ENCODE measurements at regions not wholly inside any gene's neighbourhood (a gene's known extent, or its start where the extent isn't known, plus 50 kb on each side); places are given as distances from the start of the nearest gene placed in this dataset.
A peak's percentile ranks its signal among the peaks of the same experiment; 100 is the strongest.

GRCh38 chr3:174440253-174440701 is 418.9 kb upstream of the NAALADL2 start:
- WGBS, result 5% methylated on average over 8 of the region's 8 CpGs
- intact Hi-C loops (cut with DNase I), result no loop called here
- TF ChIP-seq CTCF (IDR thresholded peaks at IDR 0.05) (no peak), EP300 (IDR thresholded peaks at IDR 0.05) (no peak), POLR2AphosphoS5 (IDR thresholded peaks at IDR 0.05) (no peak), POLR2A (IDR thresholded peaks at IDR 0.05; ENCODE audit: low read depth) (no peak)
- no peaks in the 10 kb centered on the region for H3K36me3 ChIP-seq
- H3K27me3 ChIP-seq, result no peaks in the 10 kb centered on the region
- no peak for DNase-seq (ENCODE audit: extremely low spot score)
- peak overlapping the region; percentile 96 to 98 (median 97) for H3K27ac ChIP-seq (replicated peaks in 1 of 4)
- peaks cover 0 to 22% (median 19%) of the 10 kb centered on the region in 4 donors for H3K4me1 ChIP-seq
- peak overlapping the region; percentile 73 to 89 (median 81) for H3K4me3 ChIP-seq
- no peaks in the 10 kb centered on the region for H3K9me3 ChIP-seq

DNA sequence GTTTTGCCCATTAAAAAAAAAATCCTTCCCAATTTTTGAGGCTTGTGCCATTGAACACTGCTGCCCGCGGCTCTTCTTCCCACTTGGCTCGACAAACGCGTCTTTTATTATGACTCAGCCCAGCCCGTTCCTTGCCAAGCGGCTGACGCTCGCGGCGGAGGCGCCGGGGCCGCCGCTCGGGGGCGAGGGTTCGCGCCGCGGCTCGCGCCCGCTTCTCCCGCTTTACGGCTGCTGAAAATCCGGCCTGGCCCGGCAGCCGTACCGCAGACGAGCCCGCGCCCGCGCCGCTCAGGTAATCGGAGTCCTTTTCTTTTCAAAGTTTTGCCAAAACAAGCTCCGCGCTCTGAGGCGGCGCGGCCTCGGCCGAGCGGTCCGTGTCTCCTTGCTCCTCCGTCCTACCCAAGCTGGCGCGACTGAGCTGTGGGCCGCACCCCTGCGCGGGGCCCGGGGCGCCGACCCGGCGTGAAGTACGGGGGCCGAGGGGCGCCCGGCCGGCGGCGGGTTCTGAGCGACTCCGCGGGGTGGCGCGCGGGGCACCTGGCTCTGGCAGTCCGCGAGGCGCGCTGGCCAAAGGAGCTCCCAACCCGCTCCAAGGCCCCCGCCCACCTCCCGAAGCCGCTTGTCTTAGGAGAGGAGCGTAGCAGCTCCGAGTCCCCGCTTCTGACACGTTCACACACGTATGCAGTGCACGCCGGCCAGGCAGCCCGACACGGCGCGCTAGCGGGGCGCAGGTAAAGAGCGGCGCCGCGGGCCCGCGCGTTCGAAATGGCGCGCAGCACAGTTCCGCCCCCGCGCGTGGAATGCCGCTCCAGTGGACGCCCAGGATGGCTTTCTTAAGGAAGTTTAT is 418.2 kb upstream of the NAALADL2 start:
- DNase-seq (ENCODE audit: extremely low spot score), result peak; percentile 94
- intact Hi-C loops (cut with DNase I), result no loop called here
- no peaks in the 10 kb centered on the region for H3K9me3 ChIP-seq
- H3K4me1 ChIP-seq, result peaks cover 0 to 22% (median 19%) of the 10 kb centered on the region in 4 donors
- peak overlapping the region; percentile 73 to 89 (median 81) for H3K4me3 ChIP-seq
- peak overlapping the region; percentile 96 to 98 (median 97) for H3K27ac ChIP-seq (replicated peaks in 1 of 4)
- TF ChIP-seq CTCF (IDR thresholded peaks at IDR 0.05) (peak in 1 of 3 experiments; percentile 14), EP300 (IDR thresholded peaks at IDR 0.05) (no peak), POLR2AphosphoS5 (IDR thresholded peaks at IDR 0.05) (peak; percentile 64 to 69)
- WGBS, result under 1% methylated on average over 70 of the region's 107 CpGs
- H3K27me3 ChIP-seq, result no peaks in the 10 kb centered on the region
- H3K36me3 ChIP-seq, result no peaks in the 10 kb centered on the region

GRCh38 chr3:174441588-174442301 is 417.4 kb upstream of the NAALADL2 start:
- no peak for DNase-seq (ENCODE audit: extremely low spot score)
- H3K27me3 ChIP-seq, result no peaks in the 10 kb centered on the region
- WGBS, result 10% methylated on average over 11 of the region's 11 CpGs
- H3K27ac ChIP-seq (replicated peaks in 1 of 4), result peak overlapping the region; percentile 96 to 98 (median 97)
- no peak for TF ChIP-seq EP300 (IDR thresholded peaks at IDR 0.05)
- TF ChIP-seq POLR2A (IDR thresholded peaks at IDR 0.05; ENCODE audit: low read depth), result no peak
- no peak for TF ChIP-seq POLR2AphosphoS5 (IDR thresholded peaks at IDR 0.05)
- TF ChIP-seq CTCF (IDR thresholded peaks at IDR 0.05), result no peak
- intact Hi-C loops (cut with DNase I), result no loop called here
- no peaks in the 10 kb centered on the region for H3K36me3 ChIP-seq
- peak overlapping the region; percentile 73 to 89 (median 81) for H3K4me3 ChIP-seq
- H3K4me1 ChIP-seq, result peaks cover 0 to 22% (median 19%) of the 10 kb centered on the region in 4 donors
- H3K9me3 ChIP-seq, result no peaks in the 10 kb centered on the region

DNA sequence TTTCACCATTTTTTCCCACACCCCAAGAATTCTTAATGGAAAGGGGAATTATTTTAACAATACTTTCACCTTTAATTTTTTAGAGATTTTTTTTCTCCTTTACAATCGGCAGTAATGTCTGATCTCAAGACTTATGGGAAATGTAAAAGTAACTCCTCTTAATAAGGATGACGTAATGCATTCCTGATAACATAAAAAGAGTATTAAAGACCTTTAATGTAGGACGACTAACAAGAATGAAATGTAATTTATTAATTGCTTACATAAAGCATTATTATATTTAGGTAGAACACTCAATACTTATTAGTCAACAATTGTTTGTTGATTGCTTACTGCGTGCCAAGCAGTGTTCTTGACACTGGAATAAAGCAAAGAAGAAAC is 416.8 kb upstream of the NAALADL2 start:
- Histone ChIP-seq H3K27ac (replicated peaks in 1 of 4) (peak overlapping the region; percentile 96 to 98 (median 97)), H3K4me3 (peak overlapping the region; percentile 73 to 89 (median 81)), H3K27me3 (no peaks in the 10 kb centered on the region), H3K9me3 (no peaks in the 10 kb centered on the region), H3K4me1 (peaks cover 0 to 22% (median 19%) of the 10 kb centered on the region in 4 donors), H3K36me3 (no peaks in the 10 kb centered on the region)
- DNase-seq (ENCODE audit: extremely low spot score), result no peak
- intact Hi-C loops (cut with DNase I), result no loop called here
- 50% methylated on average over 4 of the region's 4 CpGs for WGBS
- TF ChIP-seq EP300 (IDR thresholded peaks at IDR 0.05) (no peak), POLR2AphosphoS5 (IDR thresholded peaks at IDR 0.05) (no peak), POLR2A (IDR thresholded peaks at IDR 0.05; ENCODE audit: low read depth) (no peak), CTCF (IDR thresholded peaks at IDR 0.05) (no peak)
